ENCODE measurements at regions not wholly inside any gene's neighbourhood (a gene's known extent, or its start where the extent isn't known, plus 50 kb on each side); places are given as distances from the start of the nearest gene placed in this dataset.

- Mint-ChIP-seq H3K4me1 (peaks cover 6% of the 10 kb centered on the region), H3K27ac (no peak overlapping the region), H3K27me3 (ENCODE audit: low read depth) (peaks cover 4% of the 10 kb centered on the region; the same call in 1 of the 2 replicates), H3K4me3 (no peak overlapping the region), H3K36me3 (peaks cover 16% of the 10 kb centered on the region), H3K9me3 (peaks cover 12% of the 10 kb centered on the region)
- ChIA-PET CTCF (no interaction called here), POLR2A (no interaction called here)
- DNase-seq (ENCODE audit: low spot score) (no peak), ATAC-seq (no peak)
- TF ChIP-seq ZBTB21 (CRISPR knock-in tag; IDR thresholded peaks at IDR 0.05; ENCODE audit: borderline replicate concordance) = no peak
- TF ChIP-seq ETV6 (CRISPR knock-in tag; IDR thresholded peaks at IDR 0.05) = no peak
- no peak for TF ChIP-seq ZNF425 (CRISPR knock-in tag; conservative IDR thresholded peaks at IDR 0.05)
- TF ChIP-seq ZNF423 (CRISPR knock-in tag; IDR thresholded peaks at IDR 0.05) = no peak
- TF ChIP-seq CBFB (CRISPR knock-in tag; IDR thresholded peaks at IDR 0.05; ENCODE audit: low read depth) = no peak
- TF ChIP-seq ZNF671 (CRISPR knock-in tag; IDR thresholded peaks at IDR 0.05) = no peak
- TF ChIP-seq NR1H2 (CRISPR knock-in tag; IDR thresholded peaks at IDR 0.05) = no peak
- no peak for TF ChIP-seq HMGA2 (CRISPR knock-in tag; IDR thresholded peaks at IDR 0.05)
- no peak for TF ChIP-seq E2F5 (CRISPR knock-in tag; IDR thresholded peaks at IDR 0.05)
- no peak for TF ChIP-seq E2F4 (CRISPR knock-in tag; IDR thresholded peaks at IDR 0.05; ENCODE audit: borderline replicate concordance, low read depth)
- no peak for TF ChIP-seq KAT7 (CRISPR knock-in tag; IDR thresholded peaks at IDR 0.05; ENCODE audit: borderline replicate concordance)
- TF ChIP-seq ZMAT4 (CRISPR knock-in tag; IDR thresholded peaks at IDR 0.05) = no peak
- TF ChIP-seq TEAD4 (CRISPR knock-in tag; IDR thresholded peaks at IDR 0.05) = no peak
- no peak for TF ChIP-seq RORB (CRISPR knock-in tag; IDR thresholded peaks at IDR 0.05)
- TF ChIP-seq ZNF219 (CRISPR knock-in tag; IDR thresholded peaks at IDR 0.05; ENCODE audit: borderline replicate concordance) = no peak
- TF ChIP-seq ZNF263 (CRISPR knock-in tag; IDR thresholded peaks at IDR 0.05; ENCODE audit: low read depth) = no peak
- no peak for TF ChIP-seq ZNF121 (CRISPR knock-in tag; IDR thresholded peaks at IDR 0.05)
- no peak for TF ChIP-seq AR (CRISPR knock-in tag; IDR thresholded peaks at IDR 0.05)
- TF ChIP-seq FOXP1 (CRISPR knock-in tag; IDR thresholded peaks at IDR 0.05; ENCODE audit: borderline replicate concordance) = no peak
Measured at GRCh38 chr6:168376811-168377483, 57.4 kb upstream of the DACT2 start.

- no peak overlapping the region for H3K4me3 Mint-ChIP-seq
- ATAC-seq = no peak
- peaks cover 16% of the 10 kb centered on the region for H3K36me3 Mint-ChIP-seq
- H3K4me1 Mint-ChIP-seq = peaks cover 6% of the 10 kb centered on the region
- no peak for DNase-seq (ENCODE audit: low spot score)
- POLR2A ChIA-PET = no interaction called here
- TF ChIP-seq NFYB (CRISPR knock-in tag; conservative IDR thresholded peaks at IDR 0.05; ENCODE audit: low read depth) = no peak
- no peak for TF ChIP-seq NFATC4 (CRISPR knock-in tag; IDR thresholded peaks at IDR 0.05)
- TF ChIP-seq SMAD3 (CRISPR knock-in tag; IDR thresholded peaks at IDR 0.05; ENCODE audit: borderline replicate concordance) = no peak
- TF ChIP-seq NR3C1 (CRISPR knock-in tag; conservative IDR thresholded peaks at IDR 0.05; ENCODE audit: low read depth) = no peak
- no peak for TF ChIP-seq TEAD4 (CRISPR knock-in tag; IDR thresholded peaks at IDR 0.05)
- TF ChIP-seq MYBL2 (CRISPR knock-in tag; IDR thresholded peaks at IDR 0.05) = no peak
- no peak for TF ChIP-seq ESRRA (CRISPR knock-in tag; IDR thresholded peaks at IDR 0.05; ENCODE audit: borderline replicate concordance)
- no peak for TF ChIP-seq FOXP4 (CRISPR knock-in tag; IDR thresholded peaks at IDR 0.05)
- H3K27ac Mint-ChIP-seq = no peak overlapping the region
- H3K27me3 Mint-ChIP-seq (ENCODE audit: low read depth) = peaks cover 4% of the 10 kb centered on the region; the same call in 1 of the 2 replicates
- peaks cover 12% of the 10 kb centered on the region for H3K9me3 Mint-ChIP-seq
- CTCF ChIA-PET = no interaction called here
Measured at GRCh38 chr6:168377484-168377855, 57.9 kb upstream of the DACT2 start.
